Kidney epithelial cell (primary cell): ENCODE measurements at regions not wholly inside any gene's neighbourhood (a gene's known extent, or its start where the extent isn't known, plus 50 kb on each side); places are given as distances from the start of the nearest gene placed in this dataset.

ENCODE experiments used
- DNase-seq: peaks from one replicate; pipeline ENCODE4 v3.0.0-alpha.2; 2010; ENCODE audit warnings: low read depth
- H3K27me3 ChIP-seq: 2 replicates; pipeline ENCODE4 v1.6.0; 2011; ENCODE audit warnings: low read length; ENCODE audit not compliant: control insufficient read depth, insufficient read depth
- H3K36me3 ChIP-seq: 2 replicates; pipeline ENCODE4 v1.5.1; 2011; ENCODE audit warnings: low read length; ENCODE audit not compliant: control insufficient read depth, insufficient read depth
- H3K4me3 ChIP-seq: 2 replicates; pipeline ENCODE4 v1.5.1; 2011; ENCODE audit warnings: low read depth, mild to moderate bottlenecking, control low read depth, low read length
- TF ChIP-seq, protein P1 (sequence below): IDR thresholded peaks from 2 replicates; pipeline ENCODE4 v1.5.1; 2011; ENCODE audit warnings: mild to moderate bottlenecking, moderate library complexity, low read length, control low read depth, inconsistent platforms; ENCODE audit not compliant: insufficient read depth, poor library complexity, severe bottlenecking

DNA sequence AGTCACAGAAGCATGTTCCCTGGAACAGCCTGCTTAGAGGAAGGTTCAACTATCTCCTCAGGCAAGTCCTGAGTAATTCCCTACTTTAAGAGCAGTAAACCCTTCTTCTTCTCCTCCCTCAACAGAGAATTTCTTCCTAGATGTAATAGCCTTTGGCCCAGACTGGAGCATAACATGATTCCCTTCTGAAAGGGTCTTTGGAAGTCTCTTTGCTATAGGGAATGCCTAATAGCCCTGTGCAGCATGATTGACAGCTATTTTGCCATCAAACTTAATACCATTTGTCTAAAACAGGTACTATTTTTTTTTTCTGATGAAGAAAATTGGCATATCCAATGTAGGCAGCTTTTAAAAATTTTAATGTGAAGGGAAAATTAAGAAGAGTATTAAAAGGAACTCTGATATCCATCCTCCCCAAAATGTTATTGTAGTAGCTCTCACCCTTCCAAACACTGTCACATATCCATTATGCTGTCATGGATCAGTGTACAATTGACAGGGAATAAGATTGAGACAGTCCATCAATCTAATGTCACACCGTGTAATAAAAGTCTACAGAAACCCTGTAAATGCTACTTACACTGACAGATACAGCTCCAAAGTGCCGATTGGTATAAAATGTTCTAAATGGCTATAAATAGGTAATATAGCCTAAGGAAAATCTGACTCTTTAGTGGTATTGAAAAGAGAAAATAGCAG lies 884.6 kb downstream of the TTLL7 start:
- Histone ChIP-seq H3K4me3 (no peak overlapping the region), H3K27me3 (no peaks in the 10 kb centered on the region), H3K36me3 (no peaks in the 10 kb centered on the region)
- TF ChIP-seq, protein P1, sequence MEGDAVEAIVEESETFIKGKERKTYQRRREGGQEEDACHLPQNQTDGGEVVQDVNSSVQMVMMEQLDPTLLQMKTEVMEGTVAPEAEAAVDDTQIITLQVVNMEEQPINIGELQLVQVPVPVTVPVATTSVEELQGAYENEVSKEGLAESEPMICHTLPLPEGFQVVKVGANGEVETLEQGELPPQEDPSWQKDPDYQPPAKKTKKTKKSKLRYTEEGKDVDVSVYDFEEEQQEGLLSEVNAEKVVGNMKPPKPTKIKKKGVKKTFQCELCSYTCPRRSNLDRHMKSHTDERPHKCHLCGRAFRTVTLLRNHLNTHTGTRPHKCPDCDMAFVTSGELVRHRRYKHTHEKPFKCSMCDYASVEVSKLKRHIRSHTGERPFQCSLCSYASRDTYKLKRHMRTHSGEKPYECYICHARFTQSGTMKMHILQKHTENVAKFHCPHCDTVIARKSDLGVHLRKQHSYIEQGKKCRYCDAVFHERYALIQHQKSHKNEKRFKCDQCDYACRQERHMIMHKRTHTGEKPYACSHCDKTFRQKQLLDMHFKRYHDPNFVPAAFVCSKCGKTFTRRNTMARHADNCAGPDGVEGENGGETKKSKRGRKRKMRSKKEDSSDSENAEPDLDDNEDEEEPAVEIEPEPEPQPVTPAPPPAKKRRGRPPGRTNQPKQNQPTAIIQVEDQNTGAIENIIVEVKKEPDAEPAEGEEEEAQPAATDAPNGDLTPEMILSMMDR, result no peak
- DNase-seq, result no peak

DNA sequence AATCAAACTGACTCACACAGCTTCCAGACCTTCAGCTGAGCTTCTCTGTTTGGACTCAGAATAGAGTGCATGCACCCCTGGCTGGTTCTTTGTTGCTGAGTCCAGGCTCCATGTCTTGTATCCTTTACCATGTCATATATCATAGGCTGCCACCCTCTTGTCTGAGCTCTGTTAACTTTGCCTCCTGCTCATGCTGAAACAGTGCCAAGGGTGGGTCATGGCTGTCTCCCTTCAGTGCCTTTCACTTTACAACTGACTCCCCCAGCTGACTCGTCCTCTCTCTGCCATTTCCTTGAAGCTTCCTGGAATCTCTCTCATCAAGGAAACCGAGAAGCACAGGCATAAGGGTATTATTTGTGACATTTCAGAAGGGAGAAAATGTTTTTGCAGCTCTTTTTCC lies 885.3 kb downstream of the TTLL7 start:
- Histone ChIP-seq H3K36me3 (no peaks in the 10 kb centered on the region), H3K27me3 (no peaks in the 10 kb centered on the region), H3K4me3 (no peak overlapping the region)
- peak; percentile 9 for DNase-seq
- TF ChIP-seq, protein P1, result no peak

DNA sequence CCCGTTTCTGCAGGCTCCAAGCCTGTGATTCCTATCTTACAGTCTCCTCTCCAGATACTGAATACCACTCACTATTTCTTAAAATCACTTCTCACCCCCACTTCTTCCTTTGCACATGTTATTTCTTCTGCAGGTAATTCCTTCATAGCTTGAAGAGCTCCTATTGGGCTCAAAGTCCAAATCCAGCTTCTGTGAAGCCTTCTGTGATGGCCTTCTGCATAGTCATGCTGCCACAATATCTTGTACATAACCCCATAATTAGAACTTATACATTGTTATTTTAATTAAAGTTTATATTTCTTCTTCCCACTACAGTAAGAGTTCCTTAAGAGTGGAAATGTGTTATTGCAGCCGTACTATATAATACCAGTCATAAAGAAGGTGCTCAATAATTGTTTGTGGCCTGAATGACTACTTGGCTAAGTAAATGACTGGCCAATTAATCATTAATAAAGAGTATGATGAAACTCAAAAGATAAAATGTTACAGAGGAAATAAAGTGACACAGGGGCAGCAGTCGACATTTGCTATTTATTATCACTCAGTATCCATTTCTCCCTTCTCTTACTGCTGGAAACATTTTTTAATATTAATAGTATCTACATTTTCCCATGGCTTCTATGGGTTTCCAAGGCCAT lies 886.6 kb downstream of the TTLL7 start:
- no peaks in the 10 kb centered on the region for H3K27me3 ChIP-seq
- no peaks in the 10 kb centered on the region for H3K36me3 ChIP-seq
- H3K4me3 ChIP-seq, result no peak overlapping the region
- TF ChIP-seq, protein P1, result no peak
- no peak for DNase-seq

DNA sequence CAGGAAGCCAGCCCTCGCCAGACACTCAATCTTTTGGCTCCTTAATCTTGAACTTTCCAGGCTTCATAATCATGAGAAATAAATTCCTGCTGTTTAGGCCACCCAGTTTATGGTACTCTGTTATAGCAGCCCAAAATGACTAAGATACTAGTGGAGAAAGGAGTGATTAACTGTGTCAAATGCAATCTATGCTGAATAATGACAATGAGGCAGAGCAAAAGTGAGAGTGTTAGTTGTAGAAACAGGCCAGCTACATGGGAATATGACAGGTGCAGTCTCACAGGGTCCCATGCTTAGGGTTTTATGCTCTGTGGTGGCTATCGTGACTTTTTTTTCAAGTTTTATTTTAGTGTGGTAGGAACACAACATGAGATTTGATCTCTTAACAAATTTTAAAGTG lies 888.8 kb downstream of the TTLL7 start:
- TF ChIP-seq, protein P1, result no peak
- Histone ChIP-seq H3K27me3 (no peaks in the 10 kb centered on the region), H3K36me3 (no peaks in the 10 kb centered on the region), H3K4me3 (no peak overlapping the region)
- no peak for DNase-seq

DNA sequence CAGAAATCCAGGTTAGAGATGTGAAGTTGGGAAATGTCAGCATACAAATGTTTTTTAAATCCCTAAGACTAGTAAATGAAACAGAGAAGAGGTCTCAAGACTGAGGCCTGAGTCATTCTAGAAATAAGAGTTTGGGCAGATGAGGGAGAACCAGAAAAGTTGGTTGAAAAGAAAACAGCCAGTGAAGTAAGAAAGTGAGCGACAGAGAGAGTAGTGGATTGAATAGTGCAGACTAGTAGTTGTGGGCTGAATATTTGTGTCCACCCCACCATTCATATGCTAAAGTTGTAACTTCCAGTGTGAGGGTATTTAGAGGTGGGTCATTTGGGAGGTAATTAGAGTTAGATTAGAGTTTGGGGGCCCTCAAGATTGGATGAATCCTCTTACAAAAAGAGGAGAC lies 889.2 kb downstream of the TTLL7 start:
- Histone ChIP-seq H3K27me3 (no peaks in the 10 kb centered on the region), H3K36me3 (no peaks in the 10 kb centered on the region), H3K4me3 (no peak overlapping the region)
- TF ChIP-seq, protein P1, result no peak
- no peak for DNase-seq

DNA sequence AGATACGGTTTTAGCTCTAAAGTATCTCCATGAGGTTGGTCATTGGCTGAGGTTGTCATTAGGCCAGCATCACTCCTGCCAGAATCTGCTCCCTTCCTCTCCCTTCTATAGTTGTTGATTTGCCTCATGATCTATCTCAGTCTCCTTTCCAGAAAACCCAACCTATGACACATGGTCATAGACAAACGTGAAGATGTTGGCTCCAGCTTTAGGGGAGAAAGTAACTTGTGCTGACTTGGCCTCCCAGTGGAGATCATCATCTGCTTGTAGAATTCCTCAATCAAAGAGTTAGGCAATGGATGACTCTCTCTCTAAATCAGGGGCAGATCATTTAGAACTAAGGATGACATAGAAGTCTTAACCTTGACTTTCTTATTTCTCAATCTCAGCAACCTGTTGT lies 894.4 kb downstream of the TTLL7 start:
- no peaks in the 10 kb centered on the region for H3K27me3 ChIP-seq
- TF ChIP-seq, protein P1, result no peak
- no peak overlapping the region for H3K4me3 ChIP-seq
- no peaks in the 10 kb centered on the region for H3K36me3 ChIP-seq
- no peak for DNase-seq
